SJCRH30 (cell line): ENCODE measurements at regions not wholly inside any gene's neighbourhood (a gene's known extent, or its start where the extent isn't known, plus 50 kb on each side); places are given as distances from the start of the nearest gene placed in this dataset.
A peak's percentile ranks its signal among the peaks of the same experiment; 100 is the strongest.

Experiments used
- DNase-seq, 2 experiments: peaks; one replicate each; pipeline ENCODE4 v3.0.0-alpha.2; 2015 to 2020
- H3K27ac ChIP-seq: fragments of 250-450 bp; sonication (Bioruptor Pico); 2 replicates; pipeline ENCODE4 v1.5.1; 2020; ENCODE audit warnings: mild to moderate bottlenecking, moderate library complexity
- H3K27me3 ChIP-seq: fragments of 250-450 bp; sonication (Bioruptor Pico); 2 replicates; pipeline ENCODE4 v1.5.1; 2020; ENCODE audit warnings: mild to moderate bottlenecking, moderate library complexity
- H3K36me3 ChIP-seq: fragments of 250-450 bp; sonication (Bioruptor Pico); 2 replicates; pipeline ENCODE4 v1.5.1; 2020; ENCODE audit warnings: mild to moderate bottlenecking, moderate library complexity
- H3K4me1 ChIP-seq: fragments of 250-450 bp; sonication (Bioruptor Pico); 2 replicates; pipeline ENCODE4 v1.5.1; 2020; ENCODE audit warnings: mild to moderate bottlenecking, moderate library complexity
- H3K4me3 ChIP-seq: fragments of 250-450 bp; sonication (Bioruptor Pico); 2 replicates; pipeline ENCODE4 v1.5.1; 2020; ENCODE audit warnings: mild to moderate bottlenecking, moderate library complexity
- H3K9me3 ChIP-seq: fragments of 250-450 bp; sonication (Bioruptor Pico); replicated peaks from 2 replicates; pipeline ENCODE4 v1.5.1; 2020; ENCODE audit warnings: mild to moderate bottlenecking, moderate library complexity

DNA sequence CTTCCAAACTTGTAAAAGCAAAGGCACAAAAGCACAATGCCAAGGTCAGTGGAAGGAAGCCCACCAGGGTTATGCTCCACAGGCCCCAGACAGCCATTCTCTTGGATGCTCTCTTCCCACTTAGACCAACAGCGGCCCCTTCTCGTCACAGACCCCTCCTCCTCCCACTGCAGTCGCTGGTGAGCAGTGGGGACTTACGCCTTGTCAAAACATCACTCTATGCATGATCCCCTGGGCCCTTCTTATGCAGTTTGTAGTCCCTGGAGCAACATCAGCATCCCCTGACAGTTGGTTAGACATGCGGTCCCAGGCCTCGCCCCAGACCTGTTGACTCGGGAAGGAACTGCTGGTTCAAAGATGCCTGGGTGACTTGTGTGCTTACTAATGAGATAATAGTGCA, 376.0 kb upstream of the KLHL29 start:
- Histone ChIP-seq H3K36me3 (no peaks in the 10 kb centered on the region), H3K9me3 (no peaks in the 10 kb centered on the region), H3K4me3 (no peak overlapping the region), H3K27me3 (no peaks in the 10 kb centered on the region), H3K27ac (no peak overlapping the region), H3K4me1 (no peaks in the 10 kb centered on the region)
- DNase-seq, result no peak

DNA sequence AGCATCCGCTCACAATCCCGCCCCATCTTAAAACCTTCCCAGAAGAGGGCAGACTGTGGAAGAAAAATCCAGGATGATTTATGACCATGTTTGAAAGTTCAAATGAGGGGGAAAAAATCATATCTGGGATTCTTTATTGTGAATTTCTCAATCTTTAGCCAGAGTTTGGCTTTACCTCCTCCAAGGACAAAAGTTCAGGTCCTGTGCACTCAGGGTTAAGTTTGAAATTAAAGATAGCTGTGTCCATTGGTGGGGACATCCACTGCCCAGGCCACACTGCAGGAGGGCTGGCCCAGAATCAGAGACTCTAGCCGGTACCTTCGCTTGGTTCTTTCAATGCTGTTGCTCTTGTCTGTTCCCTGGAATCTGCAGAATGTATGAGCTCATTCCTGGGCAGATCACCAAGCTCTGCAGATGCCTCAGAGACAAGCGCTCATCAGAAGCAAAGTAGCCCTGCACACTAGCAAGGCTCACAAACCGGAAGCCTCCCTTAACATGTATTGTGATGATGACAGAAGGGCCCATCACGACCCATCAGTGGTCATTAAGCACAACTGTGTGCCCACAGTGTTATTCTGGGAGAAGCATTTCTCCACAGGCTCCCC, 375.3 kb upstream of the KLHL29 start:
- DNase-seq, result peak in 1 of 2 experiments; percentile 11
- no peaks in the 10 kb centered on the region for H3K36me3 ChIP-seq

DNA sequence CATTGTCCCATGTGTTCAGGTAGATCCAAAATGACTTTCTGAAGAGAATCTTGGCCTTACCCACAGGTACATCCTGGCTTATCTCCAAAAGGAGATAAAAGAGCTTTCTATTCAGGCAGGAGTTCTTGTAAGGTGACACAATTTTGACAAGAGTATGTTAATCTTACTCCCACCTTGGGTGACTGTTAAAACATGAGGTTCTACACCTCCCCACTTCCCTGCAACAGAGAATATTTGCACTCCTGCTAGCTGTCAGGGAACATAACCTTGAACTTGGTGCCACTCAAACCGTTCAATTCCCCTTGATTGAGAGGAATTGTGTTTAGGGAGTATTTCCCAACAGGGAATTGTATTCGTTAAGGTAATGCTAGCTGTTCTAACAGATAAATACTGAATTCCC, 372.5 kb upstream of the KLHL29 start:
- Histone ChIP-seq H3K4me3 (no peak overlapping the region), H3K4me1 (no peaks in the 10 kb centered on the region), H3K27ac (no peak overlapping the region), H3K36me3 (no peaks in the 10 kb centered on the region), H3K27me3 (no peaks in the 10 kb centered on the region), H3K9me3 (no peaks in the 10 kb centered on the region)
- no peak for DNase-seq

More for the DNA sequence above, 375.3 kb upstream of the KLHL29 start:
- H3K9me3 ChIP-seq, result no peaks in the 10 kb centered on the region
- H3K27me3 ChIP-seq, result no peaks in the 10 kb centered on the region
- H3K4me1 ChIP-seq, result no peaks in the 10 kb centered on the region
- H3K4me3 ChIP-seq, result no peak overlapping the region
- no peak overlapping the region for H3K27ac ChIP-seq

DNA sequence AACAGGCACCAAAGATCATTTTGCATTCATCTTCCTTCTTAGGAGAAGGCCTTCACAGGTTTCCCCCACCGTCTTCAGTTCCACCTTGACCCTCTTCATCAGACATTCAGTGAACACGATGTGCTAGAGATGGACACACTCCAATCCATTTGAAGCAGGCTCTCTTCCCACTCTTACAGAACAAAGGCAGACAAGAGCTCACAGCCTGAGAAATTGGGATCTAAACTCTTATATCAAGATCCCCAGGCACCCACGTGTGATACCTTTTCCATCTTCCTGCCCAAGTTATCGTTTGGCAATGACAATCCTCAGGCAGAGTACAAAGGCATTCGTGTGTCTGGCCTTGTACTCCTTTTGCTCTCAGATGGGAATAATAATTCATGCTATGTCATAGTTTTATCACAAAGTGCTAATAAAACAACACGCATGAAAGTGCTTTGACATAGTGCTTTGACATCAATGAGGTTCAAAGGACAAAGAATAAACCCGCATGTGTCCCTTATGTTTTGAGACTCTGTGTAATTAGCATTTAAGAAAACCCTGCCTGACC, 369.3 kb upstream of the KLHL29 start:
- H3K4me3 ChIP-seq, result no peak overlapping the region
- H3K9me3 ChIP-seq, result no peaks in the 10 kb centered on the region
- H3K36me3 ChIP-seq, result no peaks in the 10 kb centered on the region
- H3K4me1 ChIP-seq, result no peaks in the 10 kb centered on the region
- H3K27me3 ChIP-seq, result no peaks in the 10 kb centered on the region
- H3K27ac ChIP-seq, result no peak overlapping the region
- no peak for DNase-seq

DNA sequence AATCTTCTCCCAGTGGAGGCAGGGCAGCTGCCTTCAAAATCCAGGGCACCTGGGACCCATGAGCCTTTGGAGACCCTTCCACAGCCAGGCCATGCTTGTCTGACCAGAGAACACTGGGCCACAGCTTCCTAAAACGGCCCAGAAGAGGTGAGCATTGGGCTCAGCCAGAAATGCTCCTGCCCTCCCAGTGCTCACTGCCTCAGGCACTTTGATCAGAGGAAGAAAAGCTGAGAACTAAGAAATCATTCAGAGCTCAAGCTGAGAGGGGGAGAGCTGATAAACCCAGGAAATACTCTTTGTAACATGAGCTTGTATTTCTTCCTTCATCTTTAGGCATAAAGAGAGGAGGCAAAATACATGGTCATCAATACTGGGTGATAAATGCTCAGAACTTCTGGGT, 365.5 kb upstream of the KLHL29 start:
- H3K4me1 ChIP-seq, result no peaks in the 10 kb centered on the region
- no peak overlapping the region for H3K27ac ChIP-seq
- no peak for DNase-seq

DNA sequence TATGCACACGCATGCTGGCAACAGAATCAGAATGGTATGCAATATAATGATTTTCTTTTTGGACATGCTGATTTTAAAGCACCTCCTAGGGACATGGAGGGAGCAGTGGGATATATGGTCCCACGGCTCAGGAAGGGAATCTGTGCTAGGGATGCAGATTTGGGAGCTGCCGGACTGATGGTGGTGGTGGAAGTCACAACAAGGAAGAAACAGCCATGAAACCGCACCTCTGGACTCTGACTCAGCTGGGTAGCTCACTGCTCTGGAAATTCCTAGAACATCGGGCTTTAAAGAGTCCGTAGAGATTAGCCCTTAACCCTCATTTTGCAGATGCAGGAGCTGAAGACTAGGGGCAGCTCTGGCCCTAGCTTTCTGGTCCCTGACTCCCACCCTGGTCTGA, 364.3 kb upstream of the KLHL29 start:
- Histone ChIP-seq H3K36me3 (no peaks in the 10 kb centered on the region), H3K4me3 (no peak overlapping the region), H3K27ac (no peak overlapping the region), H3K27me3 (peaks cover 5% of the 10 kb centered on the region; the same call in 1 of the 2 replicates), H3K4me1 (no peaks in the 10 kb centered on the region), H3K9me3 (no peaks in the 10 kb centered on the region)
- no peak for DNase-seq

More for the DNA sequence above, 365.5 kb upstream of the KLHL29 start:
- peaks cover 5% of the 10 kb centered on the region; the same call in 1 of the 2 replicates for H3K27me3 ChIP-seq
- no peaks in the 10 kb centered on the region for H3K9me3 ChIP-seq
- H3K36me3 ChIP-seq, result no peaks in the 10 kb centered on the region
- no peak overlapping the region for H3K4me3 ChIP-seq

DNA sequence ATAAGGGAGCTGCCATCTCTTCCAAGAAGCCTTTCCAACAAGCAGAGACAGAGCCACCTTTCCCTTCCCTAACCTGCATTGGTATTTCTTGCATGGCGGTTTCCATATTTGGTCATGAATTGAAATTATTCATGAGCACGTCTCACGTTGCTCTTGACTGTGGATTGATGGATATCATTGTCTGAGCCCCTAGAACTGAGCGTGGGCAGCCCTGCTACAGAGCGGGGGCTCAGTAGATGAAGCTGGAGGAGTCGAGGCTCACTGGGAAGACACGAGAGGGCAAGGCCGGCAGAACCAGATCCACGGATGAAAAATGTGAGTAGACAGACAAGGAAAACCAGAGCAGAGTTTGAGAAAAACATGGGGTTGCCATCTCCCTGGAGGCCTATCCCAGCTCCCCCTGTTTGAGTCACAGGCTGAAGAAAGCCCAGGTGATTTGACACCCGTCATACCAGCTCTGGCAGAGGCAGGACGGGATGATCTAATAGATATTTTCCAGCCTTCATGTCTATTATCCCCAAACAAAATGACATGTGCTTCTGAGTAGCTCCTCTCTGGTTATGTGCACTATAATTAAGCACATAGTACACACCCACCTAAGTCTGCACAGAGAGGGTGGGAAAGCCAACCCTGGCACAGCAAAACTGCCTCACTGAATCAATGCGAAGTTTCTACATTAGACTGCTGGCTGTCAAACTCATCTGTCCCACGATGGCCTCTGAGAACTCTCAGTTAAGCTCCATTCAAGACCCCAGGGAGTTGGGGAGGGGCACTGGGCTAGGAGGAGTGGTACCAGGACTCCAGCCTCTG, 363.5 kb upstream of the KLHL29 start:
- DNase-seq, result no peak
- H3K4me3 ChIP-seq, result no peak overlapping the region
- H3K27me3 ChIP-seq, result peaks cover 5% of the 10 kb centered on the region; the same call in 1 of the 2 replicates
- H3K27ac ChIP-seq, result no peak overlapping the region
- no peaks in the 10 kb centered on the region for H3K4me1 ChIP-seq
- H3K9me3 ChIP-seq, result no peaks in the 10 kb centered on the region
- no peaks in the 10 kb centered on the region for H3K36me3 ChIP-seq

DNA sequence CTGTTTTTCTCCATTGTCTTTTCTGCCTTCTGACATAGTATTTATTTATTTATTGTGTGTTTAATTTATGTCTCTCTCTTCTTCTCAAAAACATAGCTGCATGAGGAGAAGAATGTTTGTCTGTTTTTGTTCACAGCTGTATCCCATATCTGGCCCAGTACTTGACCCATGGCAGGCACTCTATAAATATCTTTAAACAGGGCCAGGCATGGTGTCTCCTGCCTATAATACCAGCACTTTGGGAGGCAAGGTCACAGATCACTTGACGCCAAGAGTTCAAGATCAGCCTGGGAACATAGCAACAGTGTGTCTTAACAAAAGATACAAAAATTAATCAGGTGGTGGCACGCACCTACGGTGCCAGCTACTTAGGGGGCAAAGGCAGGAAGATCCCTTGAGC, 361.3 kb upstream of the KLHL29 start:
- DNase-seq, result no peak
- Histone ChIP-seq H3K27me3 (peaks cover 5% of the 10 kb centered on the region; the same call in 1 of the 2 replicates), H3K4me1 (no peaks in the 10 kb centered on the region), H3K27ac (no peak overlapping the region), H3K4me3 (no peak overlapping the region), H3K9me3 (no peaks in the 10 kb centered on the region), H3K36me3 (no peaks in the 10 kb centered on the region)

DNA sequence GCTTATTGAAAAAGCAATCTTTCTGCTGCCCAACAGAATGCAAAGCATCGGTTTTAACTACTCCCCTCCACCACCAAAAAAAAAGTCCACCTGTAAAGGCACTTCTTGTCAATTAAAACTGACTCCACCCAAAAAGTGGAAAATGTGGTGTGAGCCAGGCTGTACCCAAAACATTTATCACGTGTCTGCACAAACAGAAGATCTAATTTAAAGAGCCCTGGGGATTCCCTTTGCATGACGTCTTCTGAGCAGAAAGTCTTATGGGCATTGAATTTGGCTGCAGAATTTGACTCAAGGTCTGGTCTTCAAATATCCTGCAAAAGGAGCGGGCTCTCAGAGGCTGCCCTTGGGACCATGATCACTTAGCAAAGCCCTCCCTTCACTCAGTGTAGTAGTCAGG, 358.3 kb upstream of the KLHL29 start:
- H3K9me3 ChIP-seq, result no peaks in the 10 kb centered on the region
- H3K27me3 ChIP-seq, result peaks cover 1% of the 10 kb centered on the region; the same call in 1 of the 2 replicates
- H3K27ac ChIP-seq, result no peak overlapping the region
- no peaks in the 10 kb centered on the region for H3K36me3 ChIP-seq
- no peak overlapping the region for H3K4me3 ChIP-seq
- H3K4me1 ChIP-seq, result no peaks in the 10 kb centered on the region
- no peak for DNase-seq

DNA sequence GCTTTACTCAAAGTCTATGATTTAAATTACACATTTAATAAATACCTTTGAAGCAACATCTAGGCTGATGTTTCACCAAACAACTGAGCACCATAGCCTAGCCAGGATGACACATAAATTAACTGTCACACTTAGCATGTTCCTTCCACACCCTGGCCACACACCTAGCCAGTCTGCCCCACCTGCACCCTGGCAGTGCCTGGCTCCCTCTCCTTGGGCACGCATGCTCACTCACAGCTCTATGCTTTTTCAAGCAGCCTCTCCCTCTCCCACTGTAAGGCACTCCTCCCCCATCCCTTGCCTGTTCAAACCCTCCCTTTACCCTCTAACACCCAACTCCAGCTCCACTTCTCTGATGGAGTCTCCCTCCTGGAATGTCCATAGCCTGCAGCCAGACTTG, 357.6 kb upstream of the KLHL29 start:
- Histone ChIP-seq H3K27me3 (no peaks in the 10 kb centered on the region; the same call in 1 of the 2 replicates), H3K4me1 (no peaks in the 10 kb centered on the region), H3K36me3 (no peaks in the 10 kb centered on the region), H3K4me3 (no peak overlapping the region), H3K9me3 (no peaks in the 10 kb centered on the region), H3K27ac (no peak overlapping the region)
- no peak for DNase-seq

DNA sequence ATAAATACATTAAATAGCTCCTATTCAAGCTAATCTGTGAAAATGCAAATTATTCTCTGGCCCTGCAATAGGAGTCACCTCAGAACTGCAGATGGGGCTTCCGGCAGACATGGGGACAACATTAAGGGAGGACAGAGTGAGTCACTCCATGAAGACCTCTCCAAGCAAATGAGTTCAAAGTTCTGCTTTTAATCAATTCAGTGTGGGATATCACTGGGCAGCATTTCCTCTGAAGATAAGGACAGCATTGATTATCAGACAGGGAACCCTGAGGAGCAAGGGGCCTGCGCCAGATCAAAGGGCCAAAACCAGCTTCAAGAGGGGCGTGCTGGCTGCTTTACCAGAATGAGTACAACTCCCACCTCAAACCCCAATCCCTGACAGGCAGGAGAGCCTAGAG, 356.9 kb upstream of the KLHL29 start:
- no peak for DNase-seq
- Histone ChIP-seq H3K36me3 (no peaks in the 10 kb centered on the region), H3K27ac (no peak overlapping the region), H3K27me3 (no peaks in the 10 kb centered on the region; the same call in 1 of the 2 replicates), H3K9me3 (no peaks in the 10 kb centered on the region), H3K4me3 (no peak overlapping the region), H3K4me1 (no peaks in the 10 kb centered on the region)

DNA sequence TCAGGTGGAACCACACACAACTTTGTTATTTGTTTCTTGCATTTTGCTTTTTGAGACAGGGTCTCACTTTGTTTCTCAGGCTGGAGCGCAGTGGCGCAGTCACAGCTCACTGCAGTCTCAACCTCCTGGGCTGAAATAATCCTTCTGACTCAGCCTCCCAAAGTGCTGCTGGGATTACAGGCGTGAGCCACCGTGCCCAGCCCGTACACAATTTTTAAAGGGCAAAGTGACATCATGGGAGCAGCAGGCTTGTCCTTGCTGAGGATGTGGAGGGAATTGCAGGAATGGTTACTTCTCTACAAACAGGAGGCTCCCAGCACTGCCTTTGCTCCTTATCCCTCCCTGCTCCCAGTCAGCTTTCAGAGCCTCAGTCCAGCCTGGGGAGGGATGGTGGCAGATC, 355.9 kb upstream of the KLHL29 start:
- H3K4me1 ChIP-seq, result no peaks in the 10 kb centered on the region
- no peak overlapping the region for H3K27ac ChIP-seq
- H3K4me3 ChIP-seq, result no peak overlapping the region
- H3K36me3 ChIP-seq, result no peaks in the 10 kb centered on the region
- H3K9me3 ChIP-seq, result no peaks in the 10 kb centered on the region
- no peaks in the 10 kb centered on the region; the same call in 1 of the 2 replicates for H3K27me3 ChIP-seq
- no peak for DNase-seq

DNA sequence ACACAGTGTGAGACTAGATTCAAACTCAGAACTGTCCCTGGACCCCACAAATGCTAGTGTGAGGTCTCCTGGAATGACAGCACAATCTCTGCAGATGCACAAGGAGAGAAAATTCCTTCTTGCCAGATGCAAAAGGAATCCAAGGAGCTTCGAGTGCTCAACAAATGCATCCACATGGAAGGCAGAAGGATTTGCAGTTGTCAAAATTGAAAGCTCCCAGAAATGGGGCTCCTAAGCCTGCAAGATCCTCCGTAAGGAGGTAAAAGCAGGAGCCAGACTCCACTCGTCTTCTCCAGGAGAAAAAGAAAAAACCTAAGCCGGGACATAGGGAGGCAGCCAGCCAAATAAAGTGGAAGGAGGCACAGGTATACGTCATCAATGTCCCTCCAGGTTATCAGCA, 355.0 kb upstream of the KLHL29 start:
- Histone ChIP-seq H3K4me1 (no peaks in the 10 kb centered on the region), H3K27me3 (no peaks in the 10 kb centered on the region; the same call in 1 of the 2 replicates), H3K27ac (no peak overlapping the region), H3K9me3 (no peaks in the 10 kb centered on the region), H3K36me3 (no peaks in the 10 kb centered on the region), H3K4me3 (no peak overlapping the region)
- no peak for DNase-seq

DNA sequence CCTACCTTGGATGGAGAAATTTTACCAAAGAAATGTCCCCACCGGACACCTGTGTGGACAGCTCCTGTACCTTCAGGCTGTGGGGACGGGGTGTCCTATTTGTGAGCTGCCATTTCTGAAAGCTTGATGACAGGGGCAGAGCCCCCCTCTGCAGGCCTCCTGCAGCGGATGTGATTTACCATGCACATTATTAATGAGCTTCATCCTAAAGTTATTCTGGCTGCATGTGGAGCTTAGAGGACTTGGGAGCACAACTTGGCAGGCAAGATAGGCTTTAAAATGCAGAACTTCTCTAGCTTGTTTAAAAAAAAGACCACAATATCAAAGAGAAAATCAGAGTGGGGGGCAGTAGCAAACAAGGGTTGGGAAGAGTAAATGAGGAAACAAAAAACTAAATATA, 350.0 kb upstream of the KLHL29 start:
- Histone ChIP-seq H3K4me3 (no peak overlapping the region), H3K27ac (no peak overlapping the region), H3K9me3 (no peaks in the 10 kb centered on the region), H3K4me1 (no peaks in the 10 kb centered on the region), H3K36me3 (no peaks in the 10 kb centered on the region), H3K27me3 (no peaks in the 10 kb centered on the region)
- no peak for DNase-seq

DNA sequence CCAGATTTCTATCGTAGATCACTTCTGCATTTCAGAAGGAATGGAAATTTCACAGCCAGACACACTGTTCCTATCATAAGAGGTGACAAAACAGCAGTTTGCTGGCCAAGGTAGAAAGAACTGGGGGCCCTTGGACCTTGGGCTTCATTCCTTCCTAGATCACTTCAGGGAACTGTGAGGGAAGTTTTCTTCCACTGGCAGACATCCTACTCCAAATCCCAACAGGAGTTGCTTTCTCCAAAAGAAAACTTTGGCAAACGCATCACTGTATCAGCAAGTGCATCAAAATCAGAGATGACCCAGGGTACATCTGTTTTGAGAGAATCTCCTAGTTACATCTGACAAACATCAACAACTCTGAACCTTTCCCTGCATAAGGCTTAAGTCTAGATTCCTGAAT, 348.4 kb upstream of the KLHL29 start:
- no peak for DNase-seq

More for the DNA sequence above, 348.4 kb upstream of the KLHL29 start:
- no peaks in the 10 kb centered on the region for H3K27me3 ChIP-seq
- H3K27ac ChIP-seq, result no peak overlapping the region
- H3K4me1 ChIP-seq, result no peaks in the 10 kb centered on the region
- H3K9me3 ChIP-seq, result no peaks in the 10 kb centered on the region
- no peak overlapping the region for H3K4me3 ChIP-seq
- no peaks in the 10 kb centered on the region for H3K36me3 ChIP-seq
